IMR-90 (cell line): ENCODE measurements at regions not wholly inside any gene's neighbourhood (a gene's known extent, or its start where the extent isn't known, plus 50 kb on each side); places are given as distances from the start of the nearest gene placed in this dataset.

Experiments
- ATAC-seq: fragments of 200-7000 bp; cut with Tn5 transposase; 2 replicates; pipeline ENCODE4 v1.9.1; 2020; ENCODE audit warnings: low read depth, mild to moderate bottlenecking, moderate library complexity
- BruUV-seq: library from RNA; stranded (reverse); fragments of 400-500 nt; replicated peaks from 2 replicates; lab custom pipeline; 2021; lab: Mats Ljungman, UMichigan
- CTCF ChIA-PET: fragments of 300-600 bp; formaldehyde crosslinking; extraction: SDS; loops from one replicate; lab custom pipeline; 2021; ENCODE audit warnings: antibody characterized with exemption; lab: Yijun Ruan, JAX
- POLR2A ChIA-PET: fragments of 300-600 bp; sonication (Branson Sonifier 250); formaldehyde crosslinking; loops from one replicate; lab custom pipeline; 2022; ENCODE audit warnings: antibody characterized with exemption; ENCODE audit not compliant: unreplicated experiment; lab: Charles Lee
- DNase-seq: peaks from one replicate; pipeline ENCODE4 v3.0.0; 2013
- H2AFZ ChIP-seq: replicated peaks from 2 replicates; pipeline ENCODE3; 2013; ENCODE audit warnings: low read length, mild to moderate bottlenecking; ENCODE audit not compliant: poor library complexity
- H2AK5ac ChIP-seq: 2 replicates; pipeline ENCODE4 v1.6.1; 2013; ENCODE audit warnings: low read depth, low read length, inconsistent platforms
- H2AK9ac ChIP-seq: replicated peaks from 2 replicates; pipeline ENCODE3; 2013; ENCODE audit warnings: mild to moderate bottlenecking, low read depth, low read length, moderate library complexity; ENCODE audit not compliant: poor library complexity
- H2BK120ac ChIP-seq: 2 replicates; pipeline ENCODE4 v1.6.1; 2013; ENCODE audit warnings: low read depth, low read length, inconsistent platforms
- H2BK15ac ChIP-seq: 3 replicates; pipeline ENCODE4 v1.6.1; 2013; ENCODE audit warnings: low read depth, low read length, inconsistent platforms
- H2BK20ac ChIP-seq: 2 replicates; pipeline ENCODE4 v1.6.1; 2013; ENCODE audit warnings: low read depth, mild to moderate bottlenecking, inconsistent platforms, low read length, moderate library complexity
- H2BK5ac ChIP-seq: 2 replicates; pipeline ENCODE4 v1.6.1; 2013; ENCODE audit warnings: mild to moderate bottlenecking, low read depth, low read length, inconsistent platforms; ENCODE audit not compliant: poor library complexity, severe bottlenecking
- H3K14ac ChIP-seq: replicated peaks from 2 replicates; pipeline ENCODE4 v1.6.1; 2013; ENCODE audit warnings: low read depth, low read length, inconsistent platforms
- H3K18ac ChIP-seq: 2 replicates; pipeline ENCODE4 v1.6.1; 2013; ENCODE audit warnings: low read depth, low read length, control low read depth
- H3K23ac ChIP-seq: 2 replicates; pipeline ENCODE4 v1.6.1; 2013; ENCODE audit warnings: low read depth, low read length, inconsistent platforms
- H3K27ac ChIP-seq: 2 replicates; pipeline ENCODE4 v1.5.1; 2013; ENCODE audit warnings: mild to moderate bottlenecking, control low read depth, low read length; ENCODE audit not compliant: insufficient read depth
- H3K27me3 ChIP-seq: 2 replicates; pipeline ENCODE4 v1.6.1; 2013; ENCODE audit warnings: low read length; ENCODE audit not compliant: control insufficient read depth, insufficient read depth
- H3K36me3 ChIP-seq: 2 replicates; pipeline ENCODE4 v1.6.1; 2013; ENCODE audit warnings: low read length, mixed read lengths; ENCODE audit not compliant: control insufficient read depth, insufficient read depth
- H3K4ac ChIP-seq: 2 replicates; pipeline ENCODE4 v1.6.1; 2013; ENCODE audit warnings: low read depth, low read length, inconsistent platforms
- H3K4me1 ChIP-seq: 2 replicates; pipeline ENCODE4 v1.6.1; 2013; ENCODE audit warnings: low read length, mixed read lengths; ENCODE audit not compliant: control insufficient read depth, insufficient read depth
- H3K4me2 ChIP-seq: 2 replicates; pipeline ENCODE4 v1.6.1; 2013; ENCODE audit warnings: low read depth, mild to moderate bottlenecking, control low read depth, low read length, moderate library complexity
- H3K4me3 ChIP-seq: 2 replicates; pipeline ENCODE4 v1.5.1; 2013; ENCODE audit warnings: low read depth, mild to moderate bottlenecking, control low read depth, low read length, moderate library complexity; ENCODE audit not compliant: insufficient read depth
- H3K56ac ChIP-seq: 2 replicates; pipeline ENCODE4 v1.6.1; 2013; ENCODE audit warnings: low read length, inconsistent platforms; ENCODE audit not compliant: insufficient read depth; ENCODE audit errors: extremely low read depth
- H3K79me1 ChIP-seq, 2 experiments: 2 replicates each; pipeline ENCODE4 v1.6.1; 2013; ENCODE audit warnings: low read length in 2 of 2, inconsistent platforms in 1 of 2, low read depth in 1 of 2
- H3K9ac ChIP-seq: 2 replicates; pipeline ENCODE4 v1.6.1; 2013; ENCODE audit warnings: low read depth, low read length, control low read depth
- H3K9me1 ChIP-seq: 2 replicates; pipeline ENCODE4 v1.6.1; 2013; ENCODE audit warnings: low read length, inconsistent platforms; ENCODE audit not compliant: insufficient read depth
- H3K9me3 ChIP-seq: 2 replicates; pipeline ENCODE4 v1.6.1; 2013; ENCODE audit warnings: low read length; ENCODE audit not compliant: control insufficient read depth, insufficient read depth
- H4K20me1 ChIP-seq: 2 replicates; pipeline ENCODE4 v1.6.1; 2013; ENCODE audit warnings: low read length, inconsistent platforms; ENCODE audit not compliant: insufficient read depth
- H4K5ac ChIP-seq: 2 replicates; pipeline ENCODE4 v1.6.1; 2013; ENCODE audit warnings: mild to moderate bottlenecking, low read depth, low read length, control low read depth
- H4K8ac ChIP-seq, 2 experiments: 2 replicates each; pipeline ENCODE4 v1.6.1; 2013; ENCODE audit warnings: low read depth in 2 of 2, low read length in 2 of 2, control low read depth in 1 of 2, inconsistent platforms in 1 of 2
- H4K91ac ChIP-seq: 2 replicates; pipeline ENCODE4 v1.6.1; 2013; ENCODE audit warnings: low read depth, low read length, inconsistent platforms; ENCODE audit not compliant: insufficient read depth
- CTCF ChIP-seq: conservative IDR thresholded peaks from 2 replicates; pipeline ENCODE4 v1.5.1; 2012; ENCODE audit warnings: mild to moderate bottlenecking, low read depth, low read length, improper control_type of control experiment
- MAFK ChIP-seq: IDR thresholded peaks from 2 replicates; pipeline ENCODE4 v1.6.1; 2012; ENCODE audit warnings: low read depth, low read length, improper control_type of control experiment
- MXI1 ChIP-seq: IDR thresholded peaks from 2 replicates; pipeline ENCODE4 v1.6.1; 2012; ENCODE audit warnings: low read depth, mild to moderate bottlenecking, low read length, moderate library complexity, borderline replicate concordance
- NFE2L2 ChIP-seq: fragments of 150-350 bp; IDR thresholded peaks from 2 replicates; pipeline ENCODE4 v1.6.1; 2016; ENCODE audit warnings: low read depth, mild to moderate bottlenecking, low read length
- RAD21 ChIP-seq: IDR thresholded peaks from 2 replicates; pipeline ENCODE4 v1.6.1; 2012; ENCODE audit warnings: low read length, improper control_type of control experiment
- SMC3 ChIP-seq: fragments of 150-350 bp; IDR thresholded peaks from 2 replicates; pipeline ENCODE4 v1.6.1; 2016; ENCODE audit warnings: low read depth, mild to moderate bottlenecking, antibody characterized with exemption, low read length, moderate library complexity
- WGBS, 2 experiments: methylation state at CpG; one replicate each; pipeline versions ENCODE4 v1.1.5 to v1.1.7; 2013; ENCODE audit warnings: missing lambda C conversion rate in 2 of 2; ENCODE audit not compliant: insufficient read length in 1 of 2; ENCODE audit errors: extremely low coverage in 2 of 2; 5-methylcytosine and 5-hydroxymethylcytosine counted together
- dilution Hi-C: fragments of 300-500 bp; cut with HindIII; formaldehyde crosslinking; loops from one replicate; pipeline ENCODE4 v1.14.3; 2018; ENCODE audit warnings: low sequenced_read_pairs; ENCODE audit not compliant: unreplicated experiment
- in situ Hi-C: fragments of 300-500 bp; cut with MboI; formaldehyde crosslinking; loops from 3 replicates; pipeline ENCODE4 v1.14.3; 2019; ENCODE audit warnings: low sequenced_read_pairs, inconsistent platforms, mixed read lengths
- intact Hi-C: fragments of 100-400 bp; cut with micrococcal nuclease; formaldehyde crosslinking; loops from 2 replicates; pipeline ENCODE4 v1.10.0; 2022

DNA sequence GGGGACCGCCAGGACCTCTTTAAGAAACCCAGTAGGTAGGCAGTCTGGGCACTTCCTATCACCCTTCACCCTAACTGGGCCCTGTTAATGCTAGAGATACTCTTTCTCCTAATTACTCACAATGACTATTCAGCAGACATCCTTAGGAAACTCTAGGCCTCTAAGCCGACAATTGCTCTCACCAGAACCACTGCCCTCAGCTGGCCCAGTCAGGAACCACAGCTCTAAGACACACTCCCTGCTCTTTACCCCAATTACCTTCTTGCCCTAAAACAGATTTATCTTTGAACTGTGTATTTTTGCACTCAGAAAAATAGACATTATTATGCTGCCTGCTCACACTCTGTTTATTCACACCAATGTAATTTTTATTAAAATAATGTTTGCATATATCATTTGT lies 432.6 kb upstream of the SLC30A5 start:
- Histone ChIP-seq H3K4me2 (no peak overlapping the region), H4K20me1 (no peaks in the 10 kb centered on the region), H2AK5ac (no peak overlapping the region), H3K23ac (no peak overlapping the region), H3K4me1 (no peaks in the 10 kb centered on the region), H3K9me3 (no peaks in the 10 kb centered on the region), H3K9me1 (no peaks in the 10 kb centered on the region), H3K9ac (no peak overlapping the region), H3K14ac (no peak overlapping the region), H3K36me3 (no peaks in the 10 kb centered on the region), H3K18ac (no peak overlapping the region), H2AK9ac (no peak overlapping the region), H2BK15ac (no peak overlapping the region), H3K27ac (no peak overlapping the region), H3K4me3 (no peak overlapping the region), H3K4ac (no peak overlapping the region), H4K8ac (no peak overlapping the region), H2BK20ac (no peak overlapping the region), H3K27me3 (no peaks in the 10 kb centered on the region), H3K56ac (no peak overlapping the region), H2BK5ac (no peak overlapping the region), H4K5ac (no peak overlapping the region), H3K79me1 (no peaks in the 10 kb centered on the region), H2BK120ac (no peak overlapping the region), H2AFZ (no peak overlapping the region), H4K91ac (no peak overlapping the region)
- intact Hi-C loops, result loop anchor here (2.0 to 10.0 kb wide), 2 partner anchors 176 to 374 kb away; no protein-coding TSS in a partner anchor
- DNase-seq, result peak; percentile 22
- no TSS peak for BruUV-seq
- ChIA-PET POLR2A (no interaction called here), CTCF (no interaction called here)
- WGBS, 2 experiments, result no CpG with 5 or more reads among the region's 2 CpGs
- 0 out of 2 replicates have a peak, but pooled peaks have one; percentile 40 for ATAC-seq
- TF ChIP-seq CTCF, result peak; percentile 32
- TF ChIP-seq SMC3, result peak; percentile 24; the same call in 1 of the 2 replicates
- TF ChIP-seq RAD21, result peak; percentile 39
- no peak for TF ChIP-seq NFE2L2
- TF ChIP-seq MAFK, result no peak
- no peak for TF ChIP-seq MXI1
- dilution Hi-C loops, result no loop called here
- in situ Hi-C loops, result no loop called here
